Gastroesophageal sphincter (tissue), 3 donors: ENCODE measurements at regions not wholly inside any gene's neighbourhood (a gene's known extent, or its start where the extent isn't known, plus 50 kb on each side); places are given as distances from the start of the nearest gene placed in this dataset.

Experiments
- CTCF ChIP-seq, 4 experiments: fragments of 200-600 bp in 2 of 4; fragments of 450-650 bp in 2 of 4; sonication (generic) in 1 of 4; IDR thresholded peaks; one replicate each; pipeline ENCODE4 v1.5.1; 2017 to 2019; ENCODE audit warnings: antibody characterized with exemption in 4 of 4, mild to moderate bottlenecking in 2 of 4, moderate library complexity in 2 of 4
- EP300 ChIP-seq: sonication (generic); formaldehyde crosslinking; IDR thresholded peaks from one replicate; pipeline ENCODE4 v1.6.1; 2017; ENCODE audit warnings: antibody characterized with exemption, mild to moderate bottlenecking
- POLR2A ChIP-seq, 2 donors: fragments of 450-650 bp; IDR thresholded peaks; one replicate each; pipeline ENCODE4 v1.6.1; 2017; ENCODE audit warnings: antibody characterized with exemption in 2 of 2, mild to moderate bottlenecking in 2 of 2, moderate library complexity in 1 of 2
- POLR2AphosphoS5 ChIP-seq: sonication (generic); formaldehyde crosslinking; IDR thresholded peaks from one replicate; pipeline ENCODE4 v1.6.1; 2017; ENCODE audit warnings: antibody characterized with exemption

DNA sequence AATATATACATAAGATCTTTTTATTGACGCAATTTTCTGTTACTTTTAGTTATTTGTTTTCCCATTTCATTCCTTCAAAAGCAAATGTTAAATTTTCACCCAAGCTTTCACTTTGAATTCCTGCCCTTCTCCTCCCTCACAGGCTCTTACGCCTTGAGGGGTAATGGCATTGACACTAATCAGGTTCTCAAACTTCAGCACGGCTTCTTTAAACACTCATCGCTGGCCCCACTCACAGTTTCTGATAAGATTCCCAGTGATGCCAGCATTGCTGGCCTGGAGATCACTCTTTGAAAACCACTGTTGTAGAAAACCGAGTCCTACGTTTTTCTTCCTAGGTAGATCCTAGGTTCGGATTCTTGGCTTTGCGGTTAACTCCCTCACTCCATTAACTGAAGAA is 105.6 kb upstream of the EPB41L3 start:
- TF ChIP-seq EP300 (no peak), CTCF (IDR thresholded peaks at IDR 0.05) (no peak), POLR2A (IDR thresholded peaks at IDR 0.05) (no peak), POLR2AphosphoS5 (no peak)
